GM18520 (cell line): ENCODE measurements at regions not wholly inside any gene's neighbourhood (a gene's known extent, or its start where the extent isn't known, plus 50 kb on each side); places are given as distances from the start of the nearest gene placed in this dataset.
"Not testable (repeated sequence)": the region's sequence is repeated elsewhere in the genome, so short reads cannot be mapped to it uniquely, and the experiment has no call there.

ENCODE experiments used
- ATAC-seq: cut with Tn5 transposase; IDR thresholded peaks from one replicate; pipeline ENCODE4 v1.9.1; 2021; ENCODE audit not compliant: unreplicated experiment

DNA sequence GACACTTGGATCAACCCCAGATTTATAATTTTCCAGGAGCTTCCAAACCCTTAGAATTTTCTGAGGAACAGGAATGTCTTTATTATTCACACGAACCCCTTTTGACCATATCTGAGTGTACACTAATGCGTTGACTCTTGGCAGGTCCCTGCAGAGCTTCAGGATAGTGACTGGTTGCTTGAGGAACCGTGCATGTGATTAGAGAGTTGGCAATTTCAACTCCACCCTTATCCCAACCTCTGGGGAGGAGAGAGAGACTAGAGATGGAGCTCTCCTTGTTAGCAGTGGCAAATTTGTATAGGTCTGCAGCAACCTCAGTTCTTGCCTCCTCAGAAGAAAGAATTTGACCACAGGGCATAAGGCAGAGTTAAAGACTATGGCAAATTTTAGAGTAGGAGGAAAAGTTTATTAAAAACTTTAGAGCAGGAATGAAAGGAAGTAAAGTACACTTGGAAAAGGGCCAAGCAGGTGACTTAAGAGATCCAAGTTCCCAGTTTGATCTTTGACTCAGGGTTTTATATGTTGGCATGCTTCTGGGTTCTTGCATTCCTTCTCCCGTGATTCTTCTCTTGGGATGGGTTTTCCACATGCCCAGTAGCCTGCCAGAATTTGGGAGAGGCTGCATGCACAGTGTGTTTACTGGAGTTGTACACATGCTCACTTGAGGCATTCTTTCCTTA is 93.8 kb upstream of the ETV3 start:
- ATAC-seq, result no peak

DNA sequence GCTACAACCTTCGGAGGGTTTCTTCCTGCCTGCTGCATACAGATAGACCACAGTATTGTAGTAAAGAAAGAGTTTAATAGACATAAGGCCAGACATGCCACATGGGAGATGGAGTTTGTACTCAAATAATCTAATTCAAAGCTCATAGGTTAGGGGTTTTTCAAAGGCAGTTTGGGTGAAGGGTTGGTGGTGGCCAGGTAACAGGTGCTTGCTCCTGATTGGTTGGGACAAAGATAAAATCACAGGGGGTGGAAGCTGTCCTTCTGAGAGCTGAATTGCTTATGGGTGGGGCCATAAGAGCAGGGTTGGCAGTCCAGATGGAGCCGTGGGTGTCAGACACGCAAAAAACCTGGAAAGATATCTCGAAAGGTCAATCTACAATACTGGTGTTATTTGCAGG is 92.3 kb upstream of the ETV3 start:
- no peak for ATAC-seq

DNA sequence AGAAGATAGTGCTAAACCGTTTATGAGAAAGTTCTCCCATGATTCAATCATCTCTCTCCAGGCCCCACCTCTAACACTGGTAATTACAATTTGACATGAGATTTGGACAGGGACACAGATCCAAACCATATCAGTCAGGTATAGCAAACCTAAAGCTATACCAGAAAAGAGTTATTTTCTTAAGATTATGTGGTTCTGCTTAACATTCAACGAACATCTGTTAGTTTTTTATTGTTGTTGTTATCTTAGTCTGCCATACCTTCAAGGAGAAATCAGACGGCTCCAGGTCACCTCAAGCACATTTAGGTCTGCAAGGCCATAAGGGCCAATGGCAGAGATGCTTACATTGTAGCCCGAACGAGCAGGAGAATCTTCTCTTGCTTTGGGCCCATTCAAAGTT is 89.5 kb upstream of the ETV3 start:
- no peak for ATAC-seq

DNA sequence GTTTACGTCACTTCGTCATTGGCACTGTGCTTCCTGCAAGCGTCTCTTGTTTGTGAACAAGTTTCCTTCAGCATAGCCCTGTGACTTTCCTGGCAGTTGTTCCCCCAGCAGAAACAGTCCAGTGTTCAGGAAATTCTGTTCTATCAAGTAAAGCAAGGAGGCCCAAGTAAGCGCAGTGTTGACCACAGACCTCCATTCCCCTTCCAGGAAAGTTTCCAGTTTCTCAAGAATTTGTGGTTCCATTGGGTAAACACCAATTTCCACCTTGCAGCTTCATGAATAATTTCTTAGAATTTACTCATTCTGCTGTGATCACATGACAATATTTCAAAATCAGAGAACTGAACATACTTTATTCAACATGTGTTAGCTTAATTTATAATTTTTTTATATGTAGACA is 88.5 kb upstream of the ETV3 start:
- no peak for ATAC-seq

DNA sequence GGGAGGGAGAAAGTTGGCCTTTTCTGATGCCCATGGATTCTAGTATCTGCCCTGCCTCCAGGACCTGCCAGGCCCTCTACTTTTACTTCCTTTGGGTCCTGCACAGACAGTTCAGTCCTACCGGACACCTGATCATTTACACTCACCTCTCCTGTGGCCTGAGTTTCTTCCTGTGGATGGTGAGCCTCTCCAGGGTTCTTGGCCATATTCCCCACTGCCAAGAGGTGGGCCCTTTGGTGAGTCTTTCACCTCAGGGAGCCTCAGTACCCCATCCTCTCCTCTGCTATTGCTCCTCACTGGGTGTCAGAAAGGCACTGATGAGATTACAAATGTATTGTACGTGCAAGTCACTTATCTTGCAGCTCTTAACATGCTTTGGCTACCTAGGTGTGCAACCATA is 81.4 kb upstream of the ETV3 start:
- ATAC-seq, result no peak

DNA sequence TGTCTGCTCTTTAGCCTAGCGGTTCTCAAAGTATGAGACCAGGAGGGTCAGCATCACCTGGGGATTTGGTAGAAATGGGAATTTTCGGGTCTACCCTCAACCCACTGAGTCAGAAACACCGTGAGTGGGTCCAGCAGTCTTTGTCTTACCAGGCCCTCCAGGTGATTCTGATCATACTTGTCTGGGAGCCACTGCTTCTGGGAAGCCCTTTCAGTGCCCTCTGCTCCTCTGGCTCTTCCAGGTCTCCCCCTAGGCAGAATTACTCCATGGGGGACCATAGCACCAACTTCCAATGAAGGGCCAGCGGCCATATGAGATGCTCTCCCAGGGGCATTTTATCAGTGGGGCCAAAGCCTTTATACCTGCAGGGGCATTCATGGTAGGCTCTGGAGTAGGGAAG is 81.0 kb upstream of the ETV3 start:
- ATAC-seq, result no peak

DNA sequence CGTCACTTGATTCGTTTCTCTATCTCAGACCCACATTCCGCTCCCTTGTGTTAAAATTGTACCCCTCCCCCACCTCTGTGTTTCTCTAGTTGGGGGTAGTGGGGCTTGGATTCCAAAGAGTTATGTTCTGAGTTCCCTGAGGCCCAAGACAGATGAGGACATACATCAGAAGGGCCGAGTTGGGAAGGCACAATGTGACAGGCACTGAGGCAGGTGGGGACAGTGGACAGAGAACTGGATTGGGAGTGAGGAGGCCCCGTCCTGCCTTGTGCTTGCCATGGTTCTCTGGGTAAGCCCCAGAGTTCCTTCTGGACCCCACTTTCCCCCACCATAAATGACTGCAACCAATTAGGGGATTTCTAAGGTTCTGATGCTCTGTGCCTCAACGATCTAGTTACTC is 80.5 kb upstream of the ETV3 start:
- no peak for ATAC-seq

DNA sequence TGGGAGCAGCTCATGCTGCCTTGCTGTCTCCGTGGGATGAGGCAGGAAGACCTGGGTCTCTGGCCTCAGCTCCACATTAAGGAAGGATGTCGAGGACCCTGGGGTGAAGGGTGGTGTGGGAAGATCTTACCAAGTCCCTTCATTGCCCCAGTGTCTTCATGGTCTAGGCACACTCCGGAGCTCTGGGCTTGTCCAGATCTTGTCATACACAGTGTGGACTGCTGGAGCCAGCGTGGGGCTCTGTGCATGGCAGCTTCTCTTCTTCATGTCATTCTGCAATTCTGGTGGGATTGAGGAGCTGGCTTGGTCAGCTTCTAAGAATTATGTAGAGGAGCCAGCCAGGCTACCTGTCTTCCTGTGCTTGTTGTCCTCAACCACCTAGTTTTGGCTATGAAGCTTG is 79.3 kb upstream of the ETV3 start:
- ATAC-seq, result no peak

DNA sequence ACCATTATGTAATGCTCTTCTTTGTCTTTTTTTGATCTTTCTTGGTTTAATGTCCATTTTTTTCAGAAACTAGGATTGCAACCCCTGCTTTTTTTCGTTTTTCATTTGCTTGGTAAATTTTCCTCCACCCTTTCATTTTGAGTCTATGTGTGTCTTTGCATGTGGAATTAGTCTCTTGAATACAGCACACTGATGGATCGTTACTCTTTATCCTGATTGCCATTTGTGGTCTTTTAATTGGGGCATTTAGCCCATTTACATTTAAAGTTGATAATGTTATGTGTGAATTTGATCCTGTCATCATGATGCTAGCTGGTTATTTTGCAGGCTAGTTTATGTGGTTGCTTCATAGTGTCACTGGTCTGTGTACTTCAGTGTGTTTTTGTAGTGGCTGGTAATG is 75.6 kb upstream of the ETV3 start:
- no peak for ATAC-seq

DNA sequence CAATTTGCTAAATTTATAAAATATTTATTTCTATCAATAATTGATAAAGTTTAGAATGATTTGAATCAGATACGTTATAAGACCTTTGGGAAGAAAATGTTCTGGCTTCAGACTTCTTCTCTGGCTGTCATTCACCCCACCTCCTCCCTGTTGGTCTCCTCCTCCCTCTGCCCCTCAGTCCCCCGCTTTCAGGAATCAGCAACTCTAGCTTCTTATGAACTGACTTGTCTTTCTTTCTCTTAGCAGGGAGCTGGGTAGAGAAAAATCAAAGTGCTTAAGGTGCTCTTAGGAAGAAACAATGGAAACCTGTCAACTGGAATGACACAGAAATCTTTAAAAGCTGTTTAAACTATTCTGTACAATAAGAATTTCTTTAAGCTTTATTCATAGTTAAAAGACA is 71.3 kb upstream of the ETV3 start:
- no peak for ATAC-seq

DNA sequence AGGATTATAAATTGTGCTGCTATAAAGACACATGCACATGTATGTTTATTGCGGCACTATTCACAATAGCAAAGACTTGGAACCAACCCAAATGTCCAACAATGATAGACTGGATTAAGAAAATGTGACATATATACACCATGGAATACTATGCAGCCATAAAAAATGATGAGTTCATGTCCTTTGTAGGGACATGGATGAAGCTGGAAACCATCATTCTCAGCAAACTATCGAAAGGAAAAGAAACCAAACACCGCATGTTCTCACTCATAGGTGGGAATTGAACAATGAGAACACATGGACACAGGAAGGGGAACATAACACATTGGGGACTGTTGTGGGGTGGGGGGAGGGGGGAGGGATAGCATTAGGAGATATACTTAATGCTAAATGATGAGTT is 67.8 kb upstream of the ETV3 start:
- not testable (repeated sequence) for ATAC-seq

DNA sequence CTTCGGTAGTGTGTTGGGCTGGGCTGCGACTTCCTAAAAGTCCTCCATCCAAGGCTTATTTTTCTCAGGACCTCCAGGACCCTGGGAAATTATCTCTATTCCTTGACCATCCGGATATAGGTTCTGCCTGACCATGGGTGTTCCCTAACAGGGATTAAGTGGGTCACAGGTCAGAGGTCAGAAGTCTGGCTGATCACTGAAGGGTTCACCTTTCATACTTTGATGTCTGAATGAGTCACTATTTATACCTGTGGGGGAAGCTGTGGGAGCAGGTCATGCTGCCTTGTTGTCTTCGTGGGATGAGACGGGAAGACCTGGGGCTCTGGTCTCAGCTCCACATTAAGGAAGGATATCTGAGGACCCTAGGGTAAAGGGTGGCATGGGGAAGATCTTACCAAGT is 65.0 kb upstream of the ETV3 start:
- no peak for ATAC-seq

DNA sequence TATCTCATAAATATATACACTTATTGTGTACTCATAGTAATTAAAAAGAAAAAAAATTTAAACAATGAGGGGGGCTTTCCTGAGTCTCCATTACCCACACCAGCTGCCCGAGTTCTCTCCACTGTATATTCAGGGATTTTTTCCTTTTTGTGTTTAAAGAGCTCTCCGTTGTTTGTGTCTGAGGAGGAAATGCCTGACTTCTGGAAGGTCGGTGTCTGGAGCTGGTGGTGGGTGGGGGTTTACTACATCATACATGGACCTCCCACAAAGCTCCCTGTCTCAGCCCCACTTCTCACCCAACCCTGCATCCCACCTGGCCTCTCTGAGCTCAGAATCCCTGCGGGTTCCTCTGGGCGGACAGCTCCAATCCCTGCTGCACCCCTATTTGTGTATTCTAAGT is 64.1 kb upstream of the ETV3 start:
- no peak for ATAC-seq

DNA sequence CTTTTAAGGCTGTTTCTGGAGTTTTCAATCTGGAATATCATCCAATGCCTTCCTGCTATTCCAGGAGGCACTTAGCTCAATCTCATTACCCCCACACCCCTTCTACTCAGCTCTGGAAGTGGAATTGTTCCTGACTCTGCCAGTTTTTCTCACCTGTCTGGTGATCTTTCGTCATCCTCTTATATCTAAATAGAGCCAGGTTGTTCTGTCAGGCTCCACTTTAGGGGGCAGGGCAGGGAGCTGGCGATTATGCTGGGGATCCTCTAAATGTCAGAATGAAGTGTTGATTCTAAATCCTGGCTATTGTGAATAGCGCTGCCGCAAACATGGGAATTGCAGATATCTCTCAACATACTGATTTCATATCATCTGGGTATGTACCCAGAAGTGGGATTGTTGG is 63.6 kb upstream of the ETV3 start:
- no peak for ATAC-seq

DNA sequence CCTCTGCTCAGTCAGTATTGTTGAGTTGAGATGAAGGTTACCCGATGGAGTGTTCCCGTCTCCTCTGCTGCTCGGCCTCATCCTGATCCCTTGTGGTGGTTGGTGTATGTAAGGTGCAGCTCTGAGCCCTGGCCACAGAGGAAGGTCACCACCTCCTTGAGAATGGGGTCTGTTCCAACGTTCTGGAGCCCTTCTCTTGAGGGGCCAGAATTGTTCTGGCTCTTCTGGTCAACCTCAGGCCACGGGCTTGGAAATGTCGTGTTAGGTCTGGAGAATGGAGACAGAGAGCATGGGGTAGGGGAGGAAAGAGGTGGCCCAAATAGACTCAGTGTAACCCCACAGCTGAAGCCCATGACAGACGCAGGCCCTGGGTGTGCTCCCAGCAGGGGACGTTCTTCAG is 62.3 kb upstream of the ETV3 start:
- no peak for ATAC-seq

DNA sequence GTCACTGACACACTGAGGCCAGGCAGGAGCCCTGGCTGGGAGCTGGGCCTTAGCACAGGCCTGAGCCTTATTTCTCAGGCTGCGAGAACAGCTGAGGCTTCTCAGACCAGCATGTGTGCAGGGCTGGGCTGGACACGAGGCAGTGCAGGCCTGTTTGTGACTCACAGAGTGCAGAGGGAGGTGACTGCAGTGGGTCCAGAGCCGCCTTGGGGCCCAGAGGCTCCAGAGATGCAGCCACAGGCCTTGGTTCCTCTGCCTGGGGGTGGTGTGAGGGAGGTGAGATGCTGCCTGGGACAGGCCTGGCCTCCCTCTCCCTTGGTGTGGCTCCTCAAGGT is 61.2 kb upstream of the ETV3 start:
- no peak for ATAC-seq

DNA sequence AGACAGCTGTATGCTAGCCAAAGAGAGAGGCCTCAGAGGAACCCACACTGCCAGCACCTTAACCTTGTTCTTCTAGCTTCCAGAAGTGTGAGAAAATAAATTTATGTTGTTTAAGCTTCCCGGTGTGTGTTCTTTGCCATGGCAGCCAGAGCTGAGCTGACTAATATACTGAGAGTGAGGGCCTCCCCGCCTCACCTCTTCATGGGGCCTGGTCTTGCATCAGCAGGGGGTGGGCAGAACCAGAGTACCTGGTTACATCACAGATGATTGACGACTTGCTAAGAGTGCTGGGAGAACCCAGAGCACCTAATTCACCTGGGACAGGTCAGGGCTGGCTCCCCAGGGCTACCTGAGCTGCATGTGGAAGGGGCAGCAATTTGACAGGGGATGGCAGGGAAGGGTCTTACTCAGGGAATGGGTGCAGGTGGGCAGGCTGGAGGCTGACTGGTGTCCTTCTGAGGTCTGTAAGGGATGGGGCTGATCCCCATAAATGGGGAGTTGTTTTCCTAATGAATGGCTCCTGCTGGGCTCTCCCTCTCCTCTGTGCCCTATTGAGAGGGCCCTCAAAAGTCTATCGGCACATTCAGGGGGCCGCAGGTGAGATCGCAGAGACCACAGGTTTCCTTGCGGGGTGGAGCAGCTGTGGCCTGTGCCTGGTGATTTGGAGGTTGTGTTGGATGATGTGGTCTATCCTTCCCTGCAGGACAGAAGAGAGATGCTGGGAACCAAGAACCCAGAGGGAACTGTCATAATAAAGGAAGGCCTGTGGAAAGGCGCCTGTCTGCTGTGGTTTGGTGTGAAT is 60.6 kb upstream of the ETV3 start:
- no peak for ATAC-seq

DNA sequence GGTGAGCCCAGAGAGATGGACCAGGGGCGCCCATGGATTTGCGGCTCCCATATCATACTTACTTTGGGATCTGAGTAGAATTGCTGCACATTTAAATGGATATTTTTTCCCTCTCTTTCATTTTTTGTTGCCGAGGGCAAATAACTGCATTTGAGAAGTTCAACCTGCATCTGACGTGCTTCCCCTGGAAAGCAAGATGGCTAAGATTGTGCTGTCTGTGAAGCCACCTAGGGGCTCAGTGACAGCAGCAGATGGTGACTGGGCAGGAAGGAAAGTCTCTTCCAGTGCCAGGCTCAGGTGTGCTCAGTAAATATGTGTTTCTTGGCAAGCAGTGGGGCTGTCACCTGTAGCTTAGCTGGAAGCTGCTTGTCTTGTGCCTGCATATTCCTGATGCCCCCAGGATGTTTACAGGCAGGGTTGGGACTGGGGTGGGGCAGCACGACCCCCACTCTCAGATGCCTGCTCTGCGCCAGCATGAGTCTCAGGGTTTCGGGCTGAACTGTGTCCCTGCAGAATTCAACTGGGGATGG is 59.8 kb upstream of the ETV3 start:
- ATAC-seq, result no peak

DNA sequence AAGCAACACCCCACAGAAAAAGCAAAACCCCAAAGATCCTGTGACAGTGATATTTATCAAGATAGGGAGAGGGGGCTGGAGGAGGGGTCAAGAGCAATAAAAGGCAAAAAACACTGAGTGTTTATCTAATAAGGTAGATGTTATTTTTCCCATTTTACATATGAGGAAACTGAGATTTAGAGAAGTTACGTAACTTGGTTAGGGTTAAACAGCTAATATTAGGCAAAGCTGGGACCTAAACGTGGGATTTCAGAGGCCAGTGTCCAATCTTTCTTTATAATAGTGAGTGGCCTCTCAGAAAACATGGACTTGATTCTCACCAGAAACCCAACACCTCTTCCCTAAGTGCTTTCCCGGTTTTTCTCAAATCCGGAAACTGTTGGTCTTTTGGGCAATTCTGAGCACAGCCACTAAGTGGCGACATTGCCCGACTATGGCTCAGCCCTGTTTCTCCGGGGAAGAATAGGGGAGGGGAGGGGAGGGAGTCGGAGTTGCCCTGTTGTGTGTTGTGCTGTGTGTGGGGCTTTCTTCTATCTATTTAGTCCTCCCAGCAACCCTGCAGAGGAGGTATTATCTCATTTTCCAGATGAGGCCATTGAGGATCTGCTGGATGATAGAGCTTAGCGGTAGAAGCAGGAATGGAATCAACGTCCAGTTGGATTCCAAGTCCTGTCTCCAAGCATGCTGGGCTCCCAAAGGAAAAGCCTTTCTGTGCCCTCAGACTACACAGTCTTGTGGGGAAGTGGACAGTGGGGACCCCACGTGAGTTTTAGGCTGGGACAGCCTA is 58.7 kb upstream of the ETV3 start:
- ATAC-seq, result not testable (repeated sequence)

DNA sequence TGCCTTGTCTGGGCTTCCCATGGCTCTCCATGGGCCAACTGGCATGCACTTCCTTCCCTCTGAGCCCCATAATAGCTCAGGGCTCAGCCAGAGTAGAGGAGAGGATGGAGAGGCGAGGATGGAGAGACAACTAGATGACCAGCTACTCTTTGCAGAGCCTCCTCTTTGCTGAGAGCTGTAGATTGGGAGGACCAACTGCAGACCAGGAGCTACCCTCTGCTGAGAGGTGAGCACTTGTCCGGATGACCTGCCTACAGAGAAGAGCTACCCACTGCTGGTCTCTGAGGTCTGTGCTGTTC is 58.0 kb upstream of the ETV3 start:
- ATAC-seq, result no peak

DNA sequence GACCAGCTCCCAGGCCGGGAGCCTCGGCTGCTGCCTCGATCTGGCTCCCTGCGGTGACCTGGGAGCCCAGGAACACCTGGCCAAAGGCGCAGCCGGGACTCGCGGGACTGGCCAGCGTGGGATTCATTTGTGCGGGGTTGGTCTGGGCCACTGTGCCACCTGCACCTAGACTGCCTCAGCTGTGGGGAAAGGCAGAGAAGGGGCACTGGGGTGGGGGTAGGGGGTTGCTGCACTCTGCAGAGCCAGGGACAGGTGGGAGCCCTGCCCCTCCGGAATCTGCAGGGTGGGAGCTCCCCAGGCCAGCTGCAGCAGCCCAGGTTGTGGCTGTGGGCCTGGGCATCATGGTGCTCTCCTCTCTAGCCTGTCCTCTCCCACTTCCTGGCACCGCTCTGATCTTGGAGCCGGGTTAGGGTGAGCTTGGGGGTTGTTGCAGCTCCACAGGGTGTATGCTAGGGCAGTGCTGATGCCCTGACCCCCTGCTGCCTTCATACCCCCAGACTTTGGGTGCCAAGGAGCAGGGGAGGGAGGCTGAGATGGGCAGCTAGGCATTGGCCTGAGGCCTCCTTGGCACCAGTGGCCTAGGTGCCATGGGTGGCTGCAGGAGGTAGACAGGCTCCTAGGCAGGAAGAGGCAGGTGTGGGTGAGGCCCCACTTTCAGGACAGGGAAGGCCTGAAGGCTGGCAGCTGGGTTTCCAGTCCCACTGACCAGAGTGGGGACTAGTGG is 57.5 kb upstream of the ETV3 start:
- ATAC-seq, result no peak
